ENCODE measurements at regions not wholly inside any gene's neighbourhood (a gene's known extent, or its start where the extent isn't known, plus 50 kb on each side); places are given as distances from the start of the nearest gene placed in this dataset.

GRCh38 chr18:28409811-28410210 lies 232.9 kb upstream of the CDH2 start:
- ATAC-seq (ENCODE audit: low read depth), result no peak
- no peaks in the 10 kb centered on the region for H4K20me1 ChIP-seq (ENCODE audit: control insufficient read depth, insufficient read depth, low read length, poor library complexity, severe bottlenecking)
- ChIA-PET POLR2A (no interaction called here), CTCF (no interaction called here)
- Mint-ChIP-seq H3K4me1 (no peaks in the 10 kb centered on the region), H3K27me3 (no peaks in the 10 kb centered on the region), H3K27ac (no peak overlapping the region), H3K9me3 (ENCODE audit: insufficient read depth) (no peaks in the 10 kb centered on the region), H3K4me3 (no peak overlapping the region)
- intact Hi-C loops (cut with micrococcal nuclease), result no loop called here
- H2AFZ ChIP-seq (ENCODE audit: insufficient read depth, low read depth, low read length, poor library complexity, severe bottlenecking), result no peak overlapping the region
- no peak overlapping the region for H3K4me2 ChIP-seq (replicated peaks; ENCODE audit: low read depth, low read length, poor library complexity, severe bottlenecking)
- H3K36me3 ChIP-seq (replicated peaks in 1 of 2; ENCODE audit: control extremely low read depth in 1 of 2, control insufficient read depth in 1 of 2, extremely low read depth in 1 of 2, insufficient read depth in 2 of 2, low read length in 1 of 2), result no peaks in the 10 kb centered on the region
- DNase-seq, result no peak
- no peak overlapping the region for H3K4me3 ChIP-seq (ENCODE audit: control extremely low read depth in 1 of 5, extremely low read depth in 1 of 5, insufficient read depth in 1 of 5, low read depth in 2 of 5, low read length in 4 of 5)
- no peaks in the 10 kb centered on the region for H3K79me2 ChIP-seq (ENCODE audit: control insufficient read depth, insufficient read depth, low read length)
- H3K27me3 ChIP-seq (replicated peaks in 1 of 4; ENCODE audit: control extremely low read depth in 1 of 4, control insufficient read depth in 3 of 4, insufficient read depth in 4 of 4, low read length in 3 of 4), result no peaks in the 10 kb centered on the region
- H3K27ac ChIP-seq (ENCODE audit: low read length in 2 of 2), result no peak overlapping the region
- H3K9ac ChIP-seq (ENCODE audit: low read length), result no peak overlapping the region
- H3K4me1 ChIP-seq (ENCODE audit: control insufficient read depth in 2 of 2, insufficient read depth in 2 of 2, low read length in 2 of 2), result no peaks in the 10 kb centered on the region
- TF ChIP-seq EZH2 (IDR thresholded peaks at IDR 0.05; ENCODE audit: borderline replicate concordance, insufficient read depth, low read depth, low read length, poor library complexity, severe bottlenecking) (no peak), CTCF (IDR thresholded peaks at IDR 0.05) (no peak)
- H3K9me3 ChIP-seq (ENCODE audit: control extremely low read depth in 1 of 3, control insufficient read depth in 2 of 3, insufficient read depth in 1 of 3, low read length in 2 of 3), result no peaks in the 10 kb centered on the region
- no CpG with 5 or more reads among the region's 1 CpG for WGBS (ENCODE audit: insufficient coverage)

GRCh38 chr18:28408528-28408927 lies 231.6 kb upstream of the CDH2 start:
- Histone ChIP-seq H4K20me1 (ENCODE audit: control insufficient read depth, insufficient read depth, low read length, poor library complexity, severe bottlenecking) (no peaks in the 10 kb centered on the region), H2AFZ (ENCODE audit: insufficient read depth, low read depth, low read length, poor library complexity, severe bottlenecking) (no peak overlapping the region), H3K4me2 (replicated peaks; ENCODE audit: low read depth, low read length, poor library complexity, severe bottlenecking) (no peak overlapping the region), H3K4me1 (ENCODE audit: control insufficient read depth in 2 of 2, insufficient read depth in 2 of 2, low read length in 2 of 2) (no peaks in the 10 kb centered on the region), H3K79me2 (ENCODE audit: control insufficient read depth, insufficient read depth, low read length) (no peaks in the 10 kb centered on the region), H3K4me3 (ENCODE audit: control extremely low read depth in 1 of 5, extremely low read depth in 1 of 5, insufficient read depth in 1 of 5, low read depth in 2 of 5, low read length in 4 of 5) (no peak overlapping the region), H3K9me3 (ENCODE audit: control extremely low read depth in 1 of 3, control insufficient read depth in 2 of 3, insufficient read depth in 1 of 3, low read length in 2 of 3) (no peaks in the 10 kb centered on the region), H3K27me3 (replicated peaks in 1 of 4; ENCODE audit: control extremely low read depth in 1 of 4, control insufficient read depth in 3 of 4, insufficient read depth in 4 of 4, low read length in 3 of 4) (no peaks in the 10 kb centered on the region), H3K9ac (ENCODE audit: low read length) (no peak overlapping the region), H3K27ac (ENCODE audit: low read length in 2 of 2) (no peak overlapping the region), H3K36me3 (replicated peaks in 1 of 2; ENCODE audit: control extremely low read depth in 1 of 2, control insufficient read depth in 1 of 2, extremely low read depth in 1 of 2, insufficient read depth in 2 of 2, low read length in 1 of 2) (no peaks in the 10 kb centered on the region)
- no peaks in the 10 kb centered on the region for H3K27me3 Mint-ChIP-seq
- WGBS (ENCODE audit: insufficient coverage), result 60% methylated on average over 1 of the region's 2 CpGs
- intact Hi-C loops (cut with micrococcal nuclease), result no loop called here
- H3K9me3 Mint-ChIP-seq (ENCODE audit: insufficient read depth), result no peaks in the 10 kb centered on the region
- no peak overlapping the region for H3K27ac Mint-ChIP-seq
- no peak overlapping the region for H3K4me3 Mint-ChIP-seq
- no peak for ATAC-seq (ENCODE audit: low read depth)
- no peak for DNase-seq
- no peaks in the 10 kb centered on the region for H3K4me1 Mint-ChIP-seq
- TF ChIP-seq EZH2 (IDR thresholded peaks at IDR 0.05; ENCODE audit: borderline replicate concordance, insufficient read depth, low read depth, low read length, poor library complexity, severe bottlenecking) (no peak), CTCF (IDR thresholded peaks at IDR 0.05) (no peak)
- CTCF ChIA-PET, result no interaction called here
- POLR2A ChIA-PET, result no interaction called here

All from B cell (primary cell).